Karpas-422 (cell line): ENCODE measurements at regions not wholly inside any gene's neighbourhood (a gene's known extent, or its start where the extent isn't known, plus 50 kb on each side); places are given as distances from the start of the nearest gene placed in this dataset.

Experiments
- DNase-seq: peaks from one replicate; pipeline ENCODE4 v3.0.0-alpha.2; 2015
- H2AFZ ChIP-seq: fragments of 200-600 bp; sonication (generic); 2 replicates; pipeline ENCODE4 v1.6.1; 2014; ENCODE audit warnings: antibody characterized with exemption, low read length, mixed read lengths
- H3K27ac ChIP-seq: fragments of 200-600 bp; sonication (generic); 2 replicates; pipeline ENCODE4 v1.5.1; 2014; ENCODE audit warnings: mild to moderate bottlenecking, low read length, moderate library complexity
- H3K27me3 ChIP-seq: fragments of 200-600 bp; sonication (generic); 2 replicates; pipeline ENCODE4 v1.6.1; 2014; ENCODE audit warnings: low read length, mixed read lengths
- H3K36me3 ChIP-seq: fragments of 200-600 bp; sonication (generic); 2 replicates; pipeline ENCODE4 v1.6.1; 2014; ENCODE audit warnings: low read length, mixed read lengths; ENCODE audit not compliant: insufficient read depth
- H3K4me1 ChIP-seq: fragments of 200-600 bp; sonication (generic); 2 replicates; pipeline ENCODE4 v1.6.1; 2014; ENCODE audit warnings: mild to moderate bottlenecking, low read length, mixed read lengths
- H3K4me2 ChIP-seq: fragments of 200-600 bp; sonication (generic); 2 replicates; pipeline ENCODE4 v1.6.1; 2014; ENCODE audit warnings: low read length, low read depth, mild to moderate bottlenecking; ENCODE audit not compliant: poor library complexity, severe bottlenecking
- H3K4me3 ChIP-seq: fragments of 200-600 bp; sonication (generic); 2 replicates; pipeline ENCODE4 v1.5.1; 2014; ENCODE audit warnings: mild to moderate bottlenecking, antibody characterized with exemption, low read length, mixed read lengths
- H3K79me2 ChIP-seq: fragments of 200-600 bp; sonication (generic); 2 replicates; pipeline ENCODE4 v1.6.1; 2014; ENCODE audit warnings: mild to moderate bottlenecking, low read length, mixed read lengths
- H3K9ac ChIP-seq: fragments of 200-600 bp; sonication (generic); 2 replicates; pipeline ENCODE4 v1.6.0; 2014; ENCODE audit warnings: low read length
- H3K9me2 ChIP-seq: fragments of 200-600 bp; sonication (generic), shearing (Covaris generic); replicated peaks from 2 replicates; pipeline ENCODE4 v1.6.0; 2014; ENCODE audit warnings: mild to moderate bottlenecking, low read length, moderate library complexity; ENCODE audit not compliant: insufficient read depth
- H3K9me3 ChIP-seq: fragments of 300-700, 200-600 bp; sonication (generic); 2 replicates; pipeline ENCODE4 v1.6.1; 2014; ENCODE audit warnings: low read length, mixed read lengths
- H4K20me1 ChIP-seq: fragments of 200-600 bp; sonication (generic); 2 replicates; pipeline ENCODE4 v1.6.1; 2014; ENCODE audit warnings: mild to moderate bottlenecking, antibody characterized with exemption, low read length, low read depth; ENCODE audit not compliant: insufficient read depth

DNA sequence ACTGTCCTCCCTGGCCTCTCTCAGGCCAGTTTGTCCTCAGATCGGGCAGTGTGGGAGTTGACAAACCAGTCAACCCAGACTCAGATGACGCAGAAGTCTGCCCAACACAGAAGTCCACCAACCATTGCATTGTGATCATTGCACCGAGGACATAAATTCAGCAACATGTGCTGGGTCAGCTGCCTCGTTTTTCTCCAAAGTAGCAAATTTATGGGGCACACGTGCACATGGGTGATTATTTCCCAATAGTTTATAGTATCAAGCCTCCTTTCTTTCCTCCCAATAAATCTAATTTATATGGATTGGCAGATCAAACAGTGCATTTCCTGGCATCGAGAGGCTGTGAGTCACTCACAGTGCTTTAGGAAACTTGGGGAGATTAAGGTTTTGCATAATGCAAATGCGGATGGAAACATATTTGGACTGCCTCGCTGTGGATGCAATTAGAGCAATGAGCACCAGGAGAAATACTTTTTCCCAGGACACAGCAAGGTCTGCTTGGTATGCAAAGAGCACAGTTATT is 413.7 kb upstream of the SULF2 start:
- no peaks in the 10 kb centered on the region for H3K79me2 ChIP-seq
- H3K36me3 ChIP-seq: no peaks in the 10 kb centered on the region
- DNase-seq: no peak
- no peaks in the 10 kb centered on the region for H4K20me1 ChIP-seq
- H2AFZ ChIP-seq: no peak overlapping the region
- H3K4me1 ChIP-seq: no peaks in the 10 kb centered on the region
- H3K27ac ChIP-seq: no peak overlapping the region
- H3K4me3 ChIP-seq: no peak overlapping the region
- no peaks in the 10 kb centered on the region for H3K27me3 ChIP-seq
- no peaks in the 10 kb centered on the region for H3K9me3 ChIP-seq
- H3K4me2 ChIP-seq: no peak overlapping the region
- H3K9ac ChIP-seq: no peak overlapping the region
- no peaks in the 10 kb centered on the region for H3K9me2 ChIP-seq

DNA sequence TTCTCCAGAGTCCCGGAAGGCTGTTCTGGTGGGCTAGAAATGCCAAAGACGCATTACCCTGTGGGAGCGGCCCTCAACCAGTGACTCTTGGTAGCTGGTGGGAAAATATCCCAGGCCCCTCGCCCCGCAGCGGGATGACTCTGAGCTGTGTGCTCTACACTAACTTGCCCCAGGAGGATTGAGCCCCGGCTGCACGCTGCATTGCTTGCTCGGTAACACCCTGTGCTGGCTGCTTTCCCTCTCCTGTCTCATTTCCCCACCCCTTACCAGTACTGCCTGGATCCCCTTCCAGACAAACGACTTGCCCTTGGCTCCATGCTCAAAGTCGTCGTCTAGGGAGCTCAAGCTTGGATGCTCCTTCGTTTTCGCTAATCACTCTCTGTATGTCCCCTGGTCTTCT is 411.8 kb upstream of the SULF2 start:
- Histone ChIP-seq H3K9me3 (no peaks in the 10 kb centered on the region), H3K9ac (no peak overlapping the region)

DNA sequence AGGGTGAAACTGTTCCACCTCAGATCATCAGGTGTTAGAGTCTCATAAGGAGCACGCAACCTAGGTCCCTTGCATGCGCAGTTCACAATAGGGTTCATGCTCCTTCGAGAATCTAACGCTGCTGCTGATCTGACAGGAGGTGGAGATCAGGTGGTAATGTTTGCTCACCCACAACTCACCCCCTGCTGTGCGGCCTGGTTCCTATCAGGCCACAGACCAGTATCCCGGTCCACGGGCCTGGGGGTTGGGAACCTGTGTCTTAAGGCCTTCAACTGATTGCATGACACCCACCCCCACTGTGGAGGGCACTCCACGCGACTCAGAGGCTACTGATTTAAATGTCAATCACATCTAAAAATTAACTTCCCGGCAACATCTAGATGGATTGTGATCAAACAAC is 411.2 kb upstream of the SULF2 start:
- Histone ChIP-seq H3K9me2 (no peaks in the 10 kb centered on the region), H3K27ac (no peak overlapping the region), H3K27me3 (no peaks in the 10 kb centered on the region), H3K9me3 (no peaks in the 10 kb centered on the region), H3K4me3 (no peak overlapping the region), H3K9ac (no peak overlapping the region), H3K4me1 (no peaks in the 10 kb centered on the region), H4K20me1 (no peaks in the 10 kb centered on the region), H3K79me2 (no peaks in the 10 kb centered on the region), H3K36me3 (no peaks in the 10 kb centered on the region), H3K4me2 (no peak overlapping the region), H2AFZ (no peak overlapping the region)
- no peak for DNase-seq

More for the DNA sequence above, 411.8 kb upstream of the SULF2 start:
- Histone ChIP-seq H3K36me3 (no peaks in the 10 kb centered on the region), H2AFZ (no peak overlapping the region), H4K20me1 (no peaks in the 10 kb centered on the region), H3K4me3 (no peak overlapping the region), H3K79me2 (no peaks in the 10 kb centered on the region), H3K4me2 (no peak overlapping the region), H3K27me3 (no peaks in the 10 kb centered on the region), H3K9me2 (no peaks in the 10 kb centered on the region), H3K27ac (no peak overlapping the region), H3K4me1 (no peaks in the 10 kb centered on the region)
- DNase-seq: no peak

DNA sequence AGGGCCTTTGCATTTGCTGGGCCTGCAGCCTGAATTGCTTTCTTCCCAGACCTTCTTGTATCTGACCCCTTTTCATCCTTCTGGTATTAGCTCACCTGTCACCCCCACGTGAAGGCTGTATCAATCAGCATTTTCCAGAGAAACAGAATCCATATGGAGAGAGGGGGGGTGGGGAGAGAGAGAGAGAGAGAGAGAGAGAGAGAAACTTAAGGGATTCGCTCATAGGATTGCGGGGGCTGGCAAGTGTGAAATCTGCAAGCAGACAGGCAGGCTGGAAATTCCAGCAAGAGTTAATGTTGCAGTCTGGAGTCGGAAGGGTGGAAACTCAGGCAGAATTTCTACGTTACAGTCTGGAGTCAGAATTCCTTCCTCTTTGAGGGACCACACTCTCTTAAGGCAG is 410.7 kb upstream of the SULF2 start:
- Histone ChIP-seq H3K4me2 (no peak overlapping the region), H3K9me2 (no peaks in the 10 kb centered on the region), H3K4me1 (no peaks in the 10 kb centered on the region), H3K27me3 (no peaks in the 10 kb centered on the region), H3K36me3 (no peaks in the 10 kb centered on the region), H3K27ac (no peak overlapping the region), H3K4me3 (no peak overlapping the region), H3K9ac (no peak overlapping the region), H3K79me2 (no peaks in the 10 kb centered on the region), H3K9me3 (no peaks in the 10 kb centered on the region), H2AFZ (no peak overlapping the region), H4K20me1 (no peaks in the 10 kb centered on the region)
- DNase-seq: no peak

DNA sequence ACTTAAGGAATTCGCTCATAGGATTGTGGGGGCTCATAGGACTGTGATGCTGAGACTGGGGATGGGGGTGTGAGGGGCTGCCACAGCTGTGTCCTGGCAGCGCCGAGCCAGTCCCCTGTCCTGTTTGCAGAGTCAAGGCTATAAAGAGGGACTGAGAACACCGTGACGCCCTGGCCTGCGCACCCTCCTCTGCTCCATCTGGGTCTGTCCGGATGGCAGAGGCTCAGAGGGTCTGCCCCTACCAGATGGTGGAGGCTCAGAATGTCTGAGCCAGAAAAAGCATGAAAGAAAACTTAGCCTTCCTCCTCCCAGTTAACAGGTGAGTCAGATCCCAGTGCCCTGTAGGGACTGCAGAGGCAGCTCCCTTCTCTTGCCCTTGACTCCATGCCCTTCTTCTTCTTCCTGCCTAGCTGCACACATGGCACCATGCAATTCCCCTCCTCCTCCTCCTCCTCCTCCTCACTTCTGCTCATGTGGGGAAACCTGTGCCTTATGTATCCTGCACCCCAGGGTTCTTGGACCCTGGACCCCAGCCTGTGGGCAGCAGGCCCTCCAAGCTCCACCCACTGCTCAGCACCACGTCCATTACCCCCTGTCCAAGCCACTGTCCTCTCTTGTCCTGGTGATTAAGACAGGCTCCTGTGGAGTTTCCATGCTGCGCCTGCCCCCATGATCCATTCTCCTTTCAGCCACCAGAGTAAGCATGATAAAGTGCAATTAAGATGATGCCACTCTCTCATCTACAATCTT is 410.0 kb upstream of the SULF2 start:
- no peaks in the 10 kb centered on the region for H3K36me3 ChIP-seq
- H4K20me1 ChIP-seq: no peaks in the 10 kb centered on the region
- no peaks in the 10 kb centered on the region for H3K27me3 ChIP-seq
- no peaks in the 10 kb centered on the region for H3K4me1 ChIP-seq
- H3K79me2 ChIP-seq: no peaks in the 10 kb centered on the region
- H3K9me3 ChIP-seq: no peaks in the 10 kb centered on the region
- no peak overlapping the region for H3K4me2 ChIP-seq
- H3K9me2 ChIP-seq: no peaks in the 10 kb centered on the region
- no peak overlapping the region for H3K4me3 ChIP-seq
- H3K9ac ChIP-seq: no peak overlapping the region
- no peak overlapping the region for H3K27ac ChIP-seq
- no peak overlapping the region for H2AFZ ChIP-seq
- DNase-seq: no peak

DNA sequence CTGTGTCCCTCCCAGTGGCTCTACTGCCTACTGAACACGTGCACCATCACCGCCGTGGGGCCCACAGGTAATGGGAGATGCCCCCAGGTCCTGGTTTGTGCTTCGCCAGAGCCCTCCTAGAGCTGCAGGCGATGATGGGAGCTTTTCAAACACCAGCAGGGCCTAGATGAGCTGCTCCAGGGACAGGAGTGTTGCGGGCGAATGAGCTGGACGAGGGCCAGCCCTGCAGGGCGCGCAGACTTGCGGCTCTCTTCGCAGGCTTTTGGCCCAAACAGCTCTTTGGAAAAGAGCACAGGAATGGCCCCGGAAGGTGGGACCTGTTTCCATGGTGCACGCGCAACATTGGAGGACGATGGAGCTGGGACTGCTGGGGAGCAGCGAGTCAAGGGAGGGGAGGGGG is 409.3 kb upstream of the SULF2 start:
- Histone ChIP-seq H3K79me2 (no peaks in the 10 kb centered on the region), H3K4me2 (no peak overlapping the region), H4K20me1 (no peaks in the 10 kb centered on the region), H3K27me3 (no peaks in the 10 kb centered on the region), H3K4me3 (no peak overlapping the region), H3K27ac (no peak overlapping the region), H3K36me3 (no peaks in the 10 kb centered on the region), H3K9me3 (no peaks in the 10 kb centered on the region), H3K9me2 (no peaks in the 10 kb centered on the region), H3K9ac (no peak overlapping the region), H3K4me1 (no peaks in the 10 kb centered on the region), H2AFZ (no peak overlapping the region)
- no peak for DNase-seq

DNA sequence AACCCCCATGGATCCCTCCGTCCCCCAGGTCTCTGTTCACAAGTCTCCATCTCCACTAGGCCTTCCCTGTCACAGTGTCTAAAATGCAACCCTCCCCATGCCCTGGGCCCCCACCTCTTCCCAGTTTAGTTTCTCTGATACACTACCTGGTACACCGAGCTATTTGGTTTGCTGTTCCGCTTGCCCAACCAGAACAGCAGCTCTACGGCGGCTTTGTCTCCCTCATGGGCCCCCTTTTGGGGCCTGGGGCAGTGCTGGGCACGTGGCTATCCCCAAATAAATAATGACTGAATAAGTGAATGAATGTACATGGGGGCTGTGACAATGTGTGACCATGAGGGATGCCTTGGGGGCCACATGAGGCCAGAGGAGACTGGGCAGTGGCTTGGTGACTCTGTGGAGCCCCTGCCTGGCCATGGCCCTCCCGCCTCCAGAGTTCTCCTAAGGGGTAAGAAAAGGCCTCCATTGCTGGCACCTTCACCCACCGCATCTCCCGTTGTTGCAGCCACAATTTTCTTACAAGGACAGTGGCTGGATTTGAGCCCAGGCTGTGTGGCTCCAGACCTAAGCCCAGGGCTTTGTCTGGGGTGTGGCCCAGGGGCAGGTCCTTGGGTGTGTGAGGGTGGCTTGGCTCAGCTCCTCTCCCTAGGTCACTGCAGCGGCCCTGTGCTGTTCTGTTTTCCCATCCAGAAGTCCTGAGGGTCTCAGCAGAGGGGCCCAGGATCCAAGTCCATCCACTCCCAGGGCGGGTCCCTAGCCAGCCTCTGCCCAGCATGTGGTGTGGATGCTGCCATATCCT is 408.5 kb upstream of the SULF2 start:
- no peak for DNase-seq

DNA sequence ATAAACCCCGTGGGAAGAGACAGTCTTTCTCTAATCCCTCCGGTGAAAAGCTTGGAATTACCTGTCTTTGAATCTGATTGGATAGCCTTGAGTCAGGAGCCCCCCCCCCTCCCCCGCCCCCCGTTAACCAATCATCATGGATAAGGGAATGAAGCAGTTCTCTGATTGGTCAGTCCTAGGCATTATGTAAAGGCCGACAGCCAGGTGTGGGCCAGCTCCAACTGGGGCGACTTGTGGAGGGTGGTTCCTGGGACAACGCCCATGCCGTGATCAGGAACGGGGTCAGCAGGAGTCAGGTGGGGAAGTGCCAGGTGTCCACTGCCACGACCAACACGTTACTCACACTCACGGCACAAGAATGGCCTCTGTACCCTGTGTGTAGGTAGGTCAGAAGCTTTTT is 406.8 kb upstream of the SULF2 start:
- H3K4me1 ChIP-seq: no peaks in the 10 kb centered on the region
- no peak for DNase-seq
- H2AFZ ChIP-seq: no peak overlapping the region
- no peak overlapping the region for H3K27ac ChIP-seq
- H3K4me3 ChIP-seq: no peak overlapping the region
- H3K36me3 ChIP-seq: no peaks in the 10 kb centered on the region
- H3K4me2 ChIP-seq: no peak overlapping the region
- no peaks in the 10 kb centered on the region for H3K9me2 ChIP-seq
- H4K20me1 ChIP-seq: no peaks in the 10 kb centered on the region
- H3K27me3 ChIP-seq: no peaks in the 10 kb centered on the region
- no peaks in the 10 kb centered on the region for H3K9me3 ChIP-seq
- H3K79me2 ChIP-seq: no peaks in the 10 kb centered on the region
- H3K9ac ChIP-seq: no peak overlapping the region

More for the DNA sequence above, 408.5 kb upstream of the SULF2 start:
- H3K36me3 ChIP-seq: no peaks in the 10 kb centered on the region
- no peak overlapping the region for H3K9ac ChIP-seq
- no peaks in the 10 kb centered on the region for H3K9me3 ChIP-seq
- no peak overlapping the region for H3K4me2 ChIP-seq
- H3K79me2 ChIP-seq: no peaks in the 10 kb centered on the region
- no peaks in the 10 kb centered on the region for H3K9me2 ChIP-seq
- no peaks in the 10 kb centered on the region for H4K20me1 ChIP-seq
- no peaks in the 10 kb centered on the region for H3K27me3 ChIP-seq
- H2AFZ ChIP-seq: no peak overlapping the region
- H3K27ac ChIP-seq: no peak overlapping the region
- no peak overlapping the region for H3K4me3 ChIP-seq
- H3K4me1 ChIP-seq: no peaks in the 10 kb centered on the region
